H9 (cell line): ENCODE measurements at regions not wholly inside any gene's neighbourhood (a gene's known extent, or its start where the extent isn't known, plus 50 kb on each side); places are given as distances from the start of the nearest gene placed in this dataset.

Source experiments
- DNase-seq: peaks from one replicate; pipeline ENCODE4 v3.0.0-alpha.2; 2017
- H2AFZ ChIP-seq: one replicate; pipeline ENCODE4 v1.6.1; 2013; ENCODE audit warnings: mild to moderate bottlenecking, low read length, control low read depth, moderate library complexity
- H2AK5ac ChIP-seq: 2 replicates; pipeline ENCODE4 v1.6.1; 2013; ENCODE audit warnings: low read length, control low read depth, mixed read lengths; ENCODE audit not compliant: insufficient read length
- H2BK120ac ChIP-seq: one replicate; pipeline ENCODE4 v1.6.1; 2013; ENCODE audit warnings: low read depth, mild to moderate bottlenecking, low read length, control low read depth, inconsistent platforms; ENCODE audit not compliant: poor library complexity, severe bottlenecking
- H2BK12ac ChIP-seq: 2 replicates; pipeline ENCODE4 v1.6.1; 2013; ENCODE audit warnings: low read length, control low read depth, mixed read lengths, low read depth; ENCODE audit not compliant: insufficient read length
- H2BK15ac ChIP-seq: 2 replicates; pipeline ENCODE4 v1.6.1; 2013; ENCODE audit warnings: low read depth, low read length, control low read depth
- H2BK20ac ChIP-seq: one replicate; pipeline ENCODE4 v1.6.1; 2013; ENCODE audit warnings: low read depth, mild to moderate bottlenecking, low read length, control low read depth, inconsistent platforms; ENCODE audit not compliant: poor library complexity, severe bottlenecking
- H2BK5ac ChIP-seq: 2 replicates; pipeline ENCODE4 v1.6.1; 2013; ENCODE audit warnings: low read length, control low read depth, mixed read lengths; ENCODE audit not compliant: insufficient read length
- H3K14ac ChIP-seq: 2 replicates; pipeline ENCODE4 v1.6.1; 2013; ENCODE audit warnings: low read length, control low read depth; ENCODE audit not compliant: insufficient read depth
- H3K18ac ChIP-seq: 2 replicates; pipeline ENCODE4 v1.6.1; 2013; ENCODE audit warnings: low read depth, mild to moderate bottlenecking, mixed read lengths, low read length, control low read depth; ENCODE audit not compliant: insufficient read length
- H3K23ac ChIP-seq: 2 replicates; pipeline ENCODE4 v1.6.1; 2013; ENCODE audit warnings: low read length, control low read depth, mixed read lengths, low read depth; ENCODE audit not compliant: insufficient read length
- H3K23me2 ChIP-seq: 2 replicates; pipeline ENCODE4 v1.6.1; 2013; ENCODE audit warnings: low read depth, mild to moderate bottlenecking, mixed read lengths, low read length, control low read depth; ENCODE audit not compliant: insufficient read length, poor library complexity, severe bottlenecking
- H3K27ac ChIP-seq: 2 replicates; pipeline ENCODE4 v1.5.1; 2013; ENCODE audit warnings: low read length, control low read depth, mixed read lengths, low read depth; ENCODE audit not compliant: insufficient read length
- H3K27me3 ChIP-seq: 2 replicates; pipeline ENCODE4 v1.6.1; 2013; ENCODE audit warnings: low read length, control low read depth, inconsistent platforms; ENCODE audit not compliant: insufficient read depth
- H3K4ac ChIP-seq: 2 replicates; pipeline ENCODE4 v1.6.1; 2013; ENCODE audit warnings: low read depth, mild to moderate bottlenecking, control low read depth, inconsistent platforms, low read length, moderate library complexity
- H3K4me1 ChIP-seq: 2 replicates; pipeline ENCODE4 v1.6.1; 2013; ENCODE audit warnings: low read length, control low read depth, inconsistent platforms; ENCODE audit not compliant: insufficient read depth
- H3K4me2 ChIP-seq: 2 replicates; pipeline ENCODE4 v1.6.1; 2013; ENCODE audit warnings: low read length, control low read depth, mixed read lengths; ENCODE audit not compliant: insufficient read length, insufficient read depth
- H3K56ac ChIP-seq: 2 replicates; pipeline ENCODE4 v1.6.1; 2013; ENCODE audit warnings: low read depth, mild to moderate bottlenecking, mixed read lengths, low read length, control low read depth; ENCODE audit not compliant: insufficient read length
- H3K79me1 ChIP-seq: 2 replicates; pipeline ENCODE4 v1.6.1; 2013; ENCODE audit warnings: low read depth, mild to moderate bottlenecking, moderate library complexity, low read length, control low read depth, inconsistent platforms; ENCODE audit not compliant: insufficient read depth, poor library complexity, severe bottlenecking
- H3K79me2 ChIP-seq: 2 replicates; pipeline ENCODE4 v1.6.1; 2013; ENCODE audit warnings: low read length, control low read depth, inconsistent platforms; ENCODE audit not compliant: insufficient read depth
- H3K9ac ChIP-seq: 2 replicates; pipeline ENCODE4 v1.6.1; 2013; ENCODE audit warnings: low read length, control low read depth, mixed read lengths; ENCODE audit not compliant: insufficient read length; ENCODE audit errors: extremely low read depth
- H3K9me3 ChIP-seq: one replicate; pipeline ENCODE4 v1.6.1; 2013; ENCODE audit warnings: low read depth, low read length, inconsistent platforms; ENCODE audit not compliant: control insufficient read depth
- H3T11ph ChIP-seq: one replicate; pipeline ENCODE4 v1.6.1; 2013; ENCODE audit warnings: mild to moderate bottlenecking, low read length, control low read depth, inconsistent platforms
- H4K20me1 ChIP-seq: one replicate; pipeline ENCODE4 v1.6.1; 2013; ENCODE audit not compliant: control insufficient read depth, insufficient read length, insufficient read depth
- H4K5ac ChIP-seq: 2 replicates; pipeline ENCODE4 v1.6.1; 2013; ENCODE audit warnings: low read depth, mild to moderate bottlenecking, mixed read lengths, low read length, control low read depth; ENCODE audit not compliant: insufficient read length
- H4K8ac ChIP-seq: replicated peaks from 2 replicates; pipeline ENCODE4 v1.6.1; 2013; ENCODE audit warnings: low read length, control low read depth, mixed read lengths, low read depth; ENCODE audit not compliant: insufficient read length
- H4K91ac ChIP-seq: 2 replicates; pipeline ENCODE4 v1.6.1; 2013; ENCODE audit warnings: low read depth, mild to moderate bottlenecking, moderate library complexity, mixed read lengths, low read length, control low read depth; ENCODE audit not compliant: insufficient read length
- H3K27ac Mint-ChIP-seq, 3 experiments: 2 replicates in 2 of 3; 3 replicates in 1 of 3; pipeline ENCODE4 v1.8.0; 2020 to 2021; ENCODE audit warnings: mixed read lengths in 3 of 3, mild to moderate bottlenecking in 1 of 3, moderate library complexity in 1 of 3
- H3K27me3 Mint-ChIP-seq: 2 replicates; pipeline ENCODE4 v1.8.0; 2021; ENCODE audit warnings: low read depth, mild to moderate bottlenecking, moderate library complexity, mixed read lengths
- H3K36me3 Mint-ChIP-seq, 3 experiments: 2 replicates in 2 of 3; 3 replicates in 1 of 3; pipeline ENCODE4 v1.8.0; 2020 to 2021; ENCODE audit warnings: low read depth in 3 of 3, mixed read lengths in 3 of 3; ENCODE audit not compliant: insufficient read depth in 1 of 3
- H3K4me1 Mint-ChIP-seq, 2 experiments: 2 replicates each; pipeline ENCODE4 v1.8.0; 2020; ENCODE audit warnings: mixed read lengths in 2 of 2
- H3K4me3 Mint-ChIP-seq, 2 experiments: 2 replicates in 1 of 2; 3 replicates in 1 of 2; pipeline ENCODE4 v1.8.0; 2020 to 2021; ENCODE audit warnings: mild to moderate bottlenecking in 2 of 2, mixed read lengths in 2 of 2, moderate library complexity in 1 of 2
- H3K9me3 Mint-ChIP-seq, 2 experiments: 2 replicates in 1 of 2; 3 replicates in 1 of 2; pipeline ENCODE4 v1.8.0; 2020; ENCODE audit warnings: mild to moderate bottlenecking in 2 of 2, mixed read lengths in 2 of 2, moderate library complexity in 1 of 2
- CTCF ChIP-seq: fragments of 200-600 bp; sonication (generic); conservative IDR thresholded peaks from 3 replicates; pipeline ENCODE4 v1.8.0; 2021; ENCODE audit warnings: antibody characterized with exemption, mild to moderate bottlenecking
- WGBS: extraction: QIAGEN DNeasy Blood & Tissue Kit; methylation state at CpG from one replicate; pipeline ENCODE4 v1.1.7; 2013; ENCODE audit warnings: missing lambda C conversion rate, low lambda C conversion rate, mixed read lengths; ENCODE audit not compliant: insufficient read length; ENCODE audit errors: extremely low coverage; 5-methylcytosine and 5-hydroxymethylcytosine counted together

GRCh38 chr2:125085904-125086303 lies 1060.8 kb downstream of the CNTNAP5 start:
- Histone ChIP-seq H3K9ac (no peak overlapping the region), H3K14ac (no peak overlapping the region), H2BK12ac (no peak overlapping the region), H3K4me1 (peaks cover 2% of the 10 kb centered on the region; the same call in 1 of the 2 replicates), H3K9me3 (no peaks in the 10 kb centered on the region), H3K27ac (no peak overlapping the region), H2AFZ (no peak overlapping the region), H2BK20ac (no peak overlapping the region), H3K4me2 (no peak overlapping the region), H4K91ac (no peak overlapping the region), H2BK5ac (no peak overlapping the region), H4K8ac (no peak overlapping the region), H3K23me2 (no peaks in the 10 kb centered on the region), H3K79me2 (no peaks in the 10 kb centered on the region), H4K5ac (no peak overlapping the region), H3K4ac (no peak overlapping the region), H2BK15ac (no peak overlapping the region), H3T11ph (no peak overlapping the region), H3K18ac (no peak overlapping the region), H2BK120ac (no peak overlapping the region), H3K23ac (no peak overlapping the region), H2AK5ac (no peak overlapping the region), H4K20me1 (no peaks in the 10 kb centered on the region), H3K79me1 (no peaks in the 10 kb centered on the region), H3K27me3 (no peaks in the 10 kb centered on the region; the same call in 1 of the 2 replicates), H3K56ac (no peak overlapping the region)
- Mint-ChIP-seq H3K9me3 (peaks cover 0 to 2% of the 10 kb centered on the region in 2 experiments; a peak in 1 of 5 replicates), H3K27ac (no peak overlapping the region), H3K4me3 (no peak overlapping the region), H3K4me1 (peaks cover 4 to 5% of the 10 kb centered on the region in 2 experiments; a peak in 3 of 4 replicates), H3K36me3 (peaks cover 0 to 1% (median 0%) of the 10 kb centered on the region in 3 experiments; a peak in 2 of 7 replicates), H3K27me3 (no peaks in the 10 kb centered on the region; the same call in 1 of the 2 replicates)
- WGBS: no CpG with 5 or more reads among the region's 1 CpG
- TF ChIP-seq CTCF: no peak
- no peak for DNase-seq
